Activated CD4-positive, alpha-beta T cell treated with anti-CD3 and anti-CD28 coated beads, Interleukin-2, amount 50 U/mL, for 16 hours (primary cell): ENCODE measurements at regions not wholly inside any gene's neighbourhood (a gene's known extent, or its start where the extent isn't known, plus 50 kb on each side); places are given as distances from the start of the nearest gene placed in this dataset.

Experiments used
- DNase-seq: peaks from one replicate; pipeline ENCODE4 v3.0.0-alpha.2; 2020

DNA sequence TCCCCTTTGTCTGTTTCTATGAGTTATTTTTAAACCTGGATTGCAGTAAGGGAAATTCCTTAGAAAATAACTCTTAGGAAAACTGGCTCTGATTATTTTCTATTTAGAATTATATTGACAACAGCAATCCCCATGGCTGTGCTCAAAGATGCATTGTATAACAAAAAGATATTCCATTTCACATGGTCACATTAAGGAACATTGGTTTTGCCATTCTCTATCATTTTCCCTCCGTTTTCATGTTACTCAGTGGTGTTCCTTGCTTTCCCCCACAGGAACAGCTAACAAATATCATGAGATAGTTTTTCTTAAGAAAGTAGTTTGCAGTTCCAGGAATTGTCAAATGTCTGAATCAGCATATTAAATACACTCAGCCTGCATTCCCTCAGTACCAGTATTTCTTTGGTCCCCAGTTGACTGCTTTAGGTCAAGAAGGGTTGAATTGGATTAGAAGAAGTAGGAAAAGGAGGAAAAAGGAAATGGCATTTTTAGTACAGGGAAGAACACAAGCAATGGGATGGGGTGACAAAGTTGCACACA, 436.7 kb downstream of the TNS3 start:
- DNase-seq = no peak

DNA sequence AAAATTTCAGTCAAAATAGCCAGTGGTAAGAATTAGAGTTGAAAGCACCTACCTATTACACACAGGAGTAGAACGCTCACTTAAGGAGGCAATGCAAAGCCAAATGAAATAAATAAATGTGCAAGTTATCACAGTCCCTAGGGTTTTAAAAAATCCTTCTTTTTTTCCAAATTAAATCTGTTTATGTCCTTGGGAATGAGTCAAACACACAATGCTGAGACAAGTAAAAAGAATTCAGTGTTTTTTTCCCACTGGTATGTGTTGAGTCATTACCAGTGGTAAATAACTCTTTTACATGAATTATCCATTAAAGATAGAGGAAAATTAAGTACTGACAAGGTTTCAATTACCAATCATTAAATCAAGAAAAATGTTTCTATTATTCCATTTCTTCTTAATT, 438.6 kb downstream of the TNS3 start:
- DNase-seq = no peak

DNA sequence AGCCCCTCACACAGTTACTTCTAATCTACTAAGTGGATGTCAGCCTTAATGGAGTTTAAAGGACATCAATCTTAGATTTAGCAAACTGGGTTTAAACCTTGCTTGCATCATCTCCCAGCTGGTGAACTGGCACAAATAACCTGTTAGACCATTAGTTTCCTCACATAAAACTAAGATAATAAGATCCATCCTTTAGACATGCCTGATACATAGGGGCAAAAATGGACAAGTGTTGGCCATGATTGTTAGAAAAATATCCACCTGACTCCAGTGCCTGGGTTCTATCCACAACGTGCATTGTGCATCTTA, 439.1 kb downstream of the TNS3 start:
- DNase-seq = no peak

DNA sequence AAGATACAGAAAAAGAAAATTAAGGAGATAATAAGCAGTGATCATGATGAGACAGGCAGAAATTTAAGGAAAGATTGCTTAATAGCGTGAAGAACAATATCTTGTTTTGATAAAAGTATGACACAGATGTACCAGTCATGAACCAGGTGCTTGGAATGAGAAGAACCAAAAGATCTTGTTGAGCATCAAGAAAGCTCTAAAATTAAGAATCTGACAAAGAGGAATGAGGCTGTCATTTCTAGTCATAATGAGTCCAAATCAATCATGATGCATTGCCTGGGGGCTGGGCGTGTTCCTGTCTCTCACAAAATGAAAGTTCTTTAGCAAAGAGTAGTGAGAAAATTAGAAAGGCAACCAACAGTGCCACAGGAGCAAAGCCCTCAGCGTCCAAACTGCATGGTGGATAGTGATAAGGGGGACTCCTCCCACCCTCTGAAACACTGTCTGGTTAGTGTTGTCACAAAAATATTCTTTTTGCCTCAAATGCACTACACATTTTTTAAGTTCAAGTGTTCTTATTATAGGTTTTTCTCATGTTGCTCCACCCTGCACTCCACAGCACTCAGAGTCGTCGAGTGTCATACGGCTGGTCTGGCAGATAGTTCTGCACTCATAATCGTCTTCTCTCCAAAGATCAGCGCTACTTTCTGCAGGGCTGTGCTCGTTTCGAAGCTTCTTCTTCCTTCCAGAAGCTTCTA, 439.6 kb downstream of the TNS3 start:
- DNase-seq = no peak

DNA sequence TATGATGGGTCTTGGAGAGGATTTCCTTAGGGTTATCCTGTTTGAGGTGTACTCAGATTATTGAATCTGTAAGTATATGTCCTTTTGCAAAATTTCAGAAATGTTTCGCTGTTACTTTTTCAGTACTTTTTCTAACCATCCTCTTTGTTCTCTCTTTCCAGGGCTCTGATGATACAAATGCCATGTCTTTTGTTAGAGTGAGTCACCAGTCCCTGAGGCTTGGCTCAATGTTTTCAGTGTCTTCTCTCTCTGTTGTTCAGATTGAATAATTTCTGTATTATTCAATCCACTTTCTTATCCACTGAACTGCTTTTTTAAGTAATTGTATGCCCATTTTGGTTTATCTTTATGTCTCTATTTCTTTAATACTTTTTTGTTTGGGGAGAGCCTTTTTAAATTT, 449.4 kb downstream of the TNS3 start:
- DNase-seq = no peak

DNA sequence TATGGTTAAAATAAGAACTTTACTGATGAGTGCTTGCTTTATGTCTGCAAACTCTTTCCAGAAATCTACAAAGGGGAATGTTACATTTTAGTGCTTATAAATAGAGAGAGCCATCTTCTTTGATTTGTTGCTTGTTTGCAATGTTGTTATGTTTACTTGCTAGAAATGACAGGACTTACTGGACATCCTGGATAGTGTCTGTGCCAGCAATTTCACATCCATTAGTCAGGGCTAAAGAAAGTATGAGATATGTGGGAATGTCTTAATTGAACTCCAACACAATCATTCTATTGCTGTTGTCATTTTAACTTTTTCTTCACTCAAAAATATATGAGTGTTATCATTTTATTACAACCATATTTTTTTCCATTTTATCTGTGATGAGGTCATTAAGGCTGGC, 453.2 kb downstream of the TNS3 start:
- no peak for DNase-seq

DNA sequence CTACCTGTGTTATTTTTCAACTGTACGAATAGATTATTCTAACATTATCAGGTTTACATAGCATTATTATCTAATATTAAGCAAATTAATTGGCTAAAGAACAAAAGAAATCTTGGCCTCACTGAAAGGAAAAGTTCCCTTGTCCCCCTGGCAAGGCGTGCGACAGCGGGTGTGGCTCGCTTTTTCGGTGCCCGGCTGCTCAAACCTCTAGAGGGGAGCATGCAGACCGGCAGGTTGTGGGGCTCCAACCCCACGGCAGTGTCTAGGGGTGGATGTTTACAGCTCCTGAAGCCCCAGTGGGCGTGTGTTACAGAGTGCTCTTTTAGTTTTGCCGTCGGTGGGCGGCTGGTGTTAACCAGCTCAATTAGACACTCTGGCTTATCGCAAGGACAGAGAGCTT, 456.4 kb downstream of the TNS3 start:
- DNase-seq = no peak

DNA sequence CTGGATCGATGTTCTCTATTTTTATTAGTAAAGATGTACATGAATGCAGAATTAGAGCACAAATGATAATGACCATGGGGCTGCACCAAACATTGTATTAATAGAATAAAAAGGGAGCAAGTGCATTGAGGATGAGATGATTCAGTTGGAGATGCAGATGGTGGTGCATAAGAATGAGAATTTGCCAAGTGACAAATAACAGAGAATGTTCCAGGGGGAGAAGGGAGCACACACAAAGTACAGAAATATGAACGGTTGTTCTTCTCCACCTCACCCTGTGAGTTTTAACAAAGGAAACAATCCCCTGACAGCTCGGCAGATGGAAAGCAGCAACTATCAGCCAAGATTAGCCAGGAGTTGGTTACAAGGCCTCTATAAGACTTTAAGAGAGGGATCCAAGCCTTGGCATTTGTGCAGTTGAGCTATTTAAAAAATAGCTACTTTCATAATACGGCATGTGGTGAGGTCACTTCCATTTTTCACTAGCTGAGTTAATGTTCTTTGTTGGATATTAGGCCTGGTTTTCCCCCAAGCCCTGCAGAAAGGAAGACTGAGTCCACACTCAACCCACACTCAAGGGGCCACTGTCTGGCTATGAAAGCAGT, 462.5 kb downstream of the TNS3 start:
- DNase-seq = no peak

DNA sequence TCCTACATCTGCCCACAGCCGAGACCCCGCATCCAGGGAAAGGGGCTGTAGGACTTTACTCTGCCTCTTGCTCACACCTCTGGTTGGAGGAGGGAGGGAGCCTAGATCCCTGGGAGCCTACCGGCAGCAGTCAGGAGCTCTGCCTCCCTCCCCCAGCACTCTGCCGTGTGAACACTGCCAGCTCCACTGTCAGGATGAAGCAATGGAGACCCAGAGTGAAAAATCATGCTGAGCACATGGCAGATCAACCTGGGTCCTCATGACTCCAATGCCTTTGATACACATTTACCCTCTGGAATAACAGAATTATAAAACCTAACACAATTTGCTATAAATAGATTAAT, 477.7 kb downstream of the TNS3 start:
- no peak for DNase-seq

DNA sequence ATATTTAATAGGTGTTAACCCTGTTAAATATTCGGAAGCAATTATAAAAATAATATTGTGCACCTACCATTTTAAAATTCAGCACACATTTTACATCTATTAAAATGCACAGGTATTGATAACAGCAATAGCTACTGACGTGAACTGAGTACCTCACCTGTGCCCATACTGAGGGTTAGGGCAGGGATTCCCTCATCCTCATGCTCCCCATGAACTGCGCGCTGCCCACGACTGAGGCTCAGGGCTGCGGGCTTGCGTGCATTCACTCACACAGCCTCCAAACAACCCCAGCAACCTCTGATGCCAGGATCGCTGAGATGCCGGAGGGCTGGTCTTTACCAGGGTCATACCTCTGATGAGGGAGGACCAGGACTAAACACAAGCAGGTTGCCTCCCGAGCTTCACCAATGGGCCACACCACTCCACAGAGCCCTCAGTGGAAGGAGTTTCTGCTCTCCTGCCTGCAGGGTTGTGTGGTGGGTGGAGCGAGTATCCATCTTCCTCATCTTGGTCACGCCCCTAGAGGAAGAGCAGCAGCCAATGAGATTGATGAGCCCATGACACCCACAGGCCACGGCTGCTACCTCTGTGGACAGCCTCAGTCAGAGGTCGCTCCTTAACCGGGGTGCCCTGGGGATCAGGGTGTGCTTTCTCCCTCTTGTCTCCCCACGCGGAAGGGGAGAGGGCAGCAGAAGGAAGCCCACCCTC, 478.3 kb downstream of the TNS3 start:
- DNase-seq = no peak

DNA sequence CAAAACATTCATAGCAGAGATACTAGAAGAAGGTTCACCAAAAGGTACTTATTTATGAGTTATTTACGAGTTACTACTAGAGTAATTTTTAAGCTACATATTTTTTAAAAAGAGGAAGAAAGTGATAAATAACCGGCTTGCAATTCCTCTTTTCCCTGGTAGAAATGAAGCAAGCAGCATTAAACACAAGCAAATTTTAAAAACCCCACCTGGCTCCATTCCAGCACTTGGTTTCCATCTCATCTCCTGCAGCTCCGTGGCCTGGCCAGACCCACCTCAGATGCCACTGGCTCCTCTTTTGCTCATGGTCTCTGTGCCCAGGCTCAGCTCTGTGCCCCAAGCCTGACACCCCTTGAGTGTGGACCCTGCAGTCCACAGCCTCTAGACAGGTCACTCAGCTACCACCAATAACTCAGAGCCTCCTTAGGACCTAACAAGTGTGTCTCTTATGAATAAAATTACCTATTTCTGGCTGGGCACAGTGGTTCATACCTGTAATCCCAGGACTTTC, 479.5 kb downstream of the TNS3 start:
- DNase-seq = no peak

DNA sequence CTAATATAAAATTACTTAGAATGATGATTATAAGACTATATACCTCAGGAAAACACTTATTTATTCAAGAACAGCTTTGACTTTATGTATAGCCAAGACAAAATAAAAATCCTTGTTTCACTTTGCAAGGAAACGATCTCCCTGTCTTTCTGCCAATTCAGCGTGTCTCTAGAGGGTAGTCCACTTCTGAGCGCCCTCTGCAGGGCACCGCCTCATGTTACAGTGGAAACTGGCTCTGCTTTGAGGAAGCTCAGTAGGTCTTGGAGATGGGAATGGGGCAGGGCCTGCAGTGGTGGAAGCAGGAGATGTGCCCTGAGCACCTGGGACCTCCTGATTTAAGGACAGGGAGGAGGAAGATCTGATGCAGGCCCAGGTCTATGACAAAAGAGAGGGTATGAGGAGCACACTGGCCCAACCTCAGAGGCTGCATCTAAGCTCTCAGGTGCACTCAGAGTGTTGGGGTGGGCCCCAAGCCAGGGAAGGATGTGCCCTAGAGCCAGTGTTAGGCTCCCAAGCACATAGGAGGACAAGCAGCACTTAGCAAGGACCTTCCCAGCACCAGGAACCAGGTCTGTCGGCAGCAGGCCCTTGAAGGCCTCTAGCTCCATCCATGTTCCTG, 481.0 kb downstream of the TNS3 start:
- DNase-seq = peak; percentile 9

DNA sequence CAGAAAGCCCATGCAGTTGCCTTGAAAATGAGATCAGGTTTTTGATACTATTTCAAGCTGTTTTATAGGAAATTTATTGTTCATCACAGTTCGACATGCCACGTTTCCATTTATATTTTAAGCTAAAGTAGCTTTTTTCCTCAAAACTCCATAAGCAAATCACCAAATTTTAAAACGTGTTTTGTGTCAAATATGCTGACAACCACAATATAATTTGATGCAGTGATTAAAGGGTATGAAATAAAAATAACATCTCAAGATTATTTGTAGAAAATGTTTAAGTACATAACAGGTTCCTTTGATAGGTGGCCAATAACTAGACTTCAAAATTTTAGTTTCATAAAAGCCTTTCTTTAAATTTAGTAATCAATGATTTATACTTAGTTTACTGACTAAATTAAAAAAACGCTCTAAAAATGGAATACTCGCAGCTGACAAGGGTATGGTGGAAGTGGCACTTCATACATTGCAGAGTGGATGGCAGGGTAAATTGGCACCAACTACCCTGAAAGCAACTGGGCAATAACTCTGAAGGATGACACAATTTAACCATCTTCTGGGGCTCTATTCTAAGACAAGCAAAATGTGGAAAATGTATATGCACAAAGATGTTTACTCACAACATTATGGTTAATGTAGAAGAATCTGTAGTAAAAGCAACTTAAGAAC, 481.6 kb downstream of the TNS3 start:
- DNase-seq = no peak

DNA sequence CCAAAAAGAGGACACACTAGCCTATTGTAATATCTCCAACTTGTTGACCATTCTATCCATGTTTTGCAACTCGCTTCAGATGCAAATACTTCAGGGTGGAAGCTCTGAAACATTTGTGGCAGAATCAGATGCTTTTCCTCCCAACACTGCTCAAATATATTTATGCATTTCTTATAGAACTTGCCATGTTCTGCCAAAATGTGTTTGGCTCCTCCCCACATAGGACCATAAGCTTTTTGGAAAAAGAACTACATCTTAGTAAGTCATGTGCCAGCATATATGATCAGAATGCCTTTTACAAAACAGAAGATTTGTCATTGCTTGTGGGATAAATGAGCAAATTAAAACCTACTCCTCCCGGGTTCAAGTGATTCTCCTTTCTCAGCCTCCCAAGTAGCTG, 484.5 kb downstream of the TNS3 start:
- no peak for DNase-seq

DNA sequence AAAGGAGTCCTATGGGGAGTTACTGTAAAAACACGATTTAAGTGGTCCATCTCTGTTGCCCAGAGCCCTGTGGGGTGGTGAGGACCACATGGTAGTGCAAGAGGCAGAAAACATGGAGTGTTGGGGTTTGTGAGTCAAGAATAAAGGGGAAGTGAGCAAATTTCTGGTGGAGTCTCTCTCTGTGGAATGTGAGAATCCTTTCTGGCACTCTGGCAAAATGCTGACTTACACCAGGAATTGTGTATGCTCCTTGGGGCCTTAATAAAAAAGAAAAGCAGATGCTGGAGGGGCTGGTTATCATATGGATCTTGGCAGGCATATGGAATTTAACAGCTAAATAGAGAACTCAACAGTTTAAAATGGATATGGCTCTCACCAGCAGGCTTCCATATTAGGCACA, 486.0 kb downstream of the TNS3 start:
- DNase-seq = no peak

DNA sequence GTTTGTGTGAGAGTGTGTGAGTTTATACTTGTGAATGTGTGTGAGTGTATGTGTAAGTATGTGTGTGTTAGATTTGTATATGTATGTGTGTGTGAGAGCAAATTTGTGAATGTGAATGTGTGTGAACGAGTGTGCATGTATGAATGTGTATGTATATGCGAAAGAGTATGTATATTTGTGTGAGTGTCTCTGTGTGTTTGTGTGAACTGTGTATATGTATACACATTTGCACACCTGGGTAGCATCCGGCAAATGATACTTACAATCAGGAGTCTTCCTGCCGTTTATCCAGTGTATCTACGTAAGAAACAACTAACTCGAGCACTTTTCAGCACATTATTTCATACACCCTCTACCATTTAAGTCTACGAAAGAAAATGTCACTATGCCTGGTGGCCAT, 487.4 kb downstream of the TNS3 start:
- no peak for DNase-seq

DNA sequence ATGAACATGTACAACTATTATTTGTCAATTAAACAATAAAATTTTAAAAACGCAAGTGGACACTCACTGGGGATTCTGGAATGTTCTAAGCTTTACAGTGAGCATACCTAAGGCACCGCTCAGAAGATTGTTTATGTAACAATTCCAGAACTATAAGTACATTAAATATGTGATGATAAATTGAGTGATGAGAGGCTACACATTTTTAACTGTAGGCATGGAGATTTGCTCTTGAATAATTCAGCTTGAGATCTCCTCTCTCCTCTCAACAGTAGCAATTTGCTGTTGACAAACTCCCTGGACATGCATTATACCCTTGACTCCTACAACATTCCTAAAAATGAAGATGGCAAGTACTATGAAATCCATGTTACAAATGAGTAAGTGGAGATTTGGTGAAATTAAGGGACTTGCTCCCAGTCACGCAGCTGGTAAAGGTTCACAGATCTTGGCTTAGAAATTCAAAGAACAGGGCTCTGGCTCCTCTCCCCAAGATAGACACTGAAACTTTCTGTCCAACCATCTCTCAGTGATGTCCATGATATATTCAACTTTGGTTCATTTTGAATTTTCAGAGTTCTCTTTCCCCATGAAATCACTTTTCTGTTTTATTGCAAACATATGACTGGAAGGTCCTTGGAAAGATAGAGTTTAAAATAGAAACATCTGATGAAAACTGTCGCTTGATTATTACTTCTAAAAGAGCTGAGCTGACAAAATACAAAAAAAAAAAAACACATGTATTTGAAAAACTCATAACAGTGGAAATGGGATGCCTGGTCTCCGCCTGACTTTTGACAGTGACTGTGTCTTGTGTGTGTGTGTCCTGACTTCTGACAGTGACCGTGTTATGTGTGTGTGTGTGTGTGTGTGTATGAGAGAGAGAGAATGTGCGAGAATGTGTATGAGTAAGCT, 488.3 kb downstream of the TNS3 start:
- DNase-seq = no peak

DNA sequence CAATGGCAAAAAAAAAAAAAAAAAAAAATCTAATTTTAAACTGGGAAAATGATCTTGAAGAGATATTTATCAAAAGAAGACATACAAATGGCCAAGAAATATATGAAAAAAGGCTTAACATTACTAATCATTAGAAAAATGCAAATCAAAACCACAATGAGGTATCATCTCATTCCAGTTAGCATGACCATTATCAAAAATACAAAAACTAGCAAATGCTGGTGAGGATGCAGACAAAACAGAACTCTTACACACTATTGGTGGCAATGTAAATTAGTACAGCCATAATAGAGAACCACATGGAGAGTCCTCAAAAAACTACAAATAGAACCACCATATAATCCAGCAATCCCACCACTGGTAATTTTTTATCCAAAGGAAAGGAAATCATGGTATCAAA, 489.6 kb downstream of the TNS3 start:
- DNase-seq = no peak

DNA sequence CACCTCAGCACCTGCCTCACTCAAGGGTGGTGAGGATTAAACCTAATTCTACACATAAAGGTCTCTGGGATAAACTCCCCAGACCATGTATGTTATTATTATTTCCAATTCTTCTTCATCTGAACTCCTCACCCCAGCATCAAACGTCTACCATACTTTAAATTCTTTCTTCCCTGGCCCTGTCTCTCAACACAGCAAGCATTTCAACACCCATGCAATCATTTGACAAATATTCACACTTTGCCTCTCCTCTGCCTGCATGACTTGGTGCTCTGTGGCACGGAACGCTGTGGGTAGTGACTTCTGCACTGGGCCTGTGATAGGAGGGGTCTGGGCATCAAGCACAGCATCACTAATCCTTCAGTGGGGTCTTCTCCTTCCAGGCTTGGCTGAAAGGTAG, 490.8 kb downstream of the TNS3 start:
- no peak for DNase-seq

DNA sequence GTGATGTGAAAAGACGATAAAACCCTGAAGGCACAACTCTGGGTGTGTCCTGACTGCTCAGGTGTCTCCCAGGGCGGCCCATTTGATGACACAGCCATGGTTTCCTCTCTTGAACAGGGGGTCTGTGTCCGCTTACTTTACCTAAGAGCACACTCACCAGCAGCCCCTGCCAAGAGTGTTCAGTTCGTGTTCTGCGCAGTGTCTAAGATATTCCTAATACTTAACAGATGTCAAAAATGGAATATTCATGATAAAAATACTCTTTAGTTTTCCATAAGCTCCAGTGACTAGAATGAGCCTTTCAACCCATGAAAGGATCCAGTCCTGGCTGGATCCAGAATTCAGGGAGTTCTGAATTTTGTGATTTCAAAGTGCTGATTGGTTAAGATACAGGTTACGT, 492.4 kb downstream of the TNS3 start:
- no peak for DNase-seq

DNA sequence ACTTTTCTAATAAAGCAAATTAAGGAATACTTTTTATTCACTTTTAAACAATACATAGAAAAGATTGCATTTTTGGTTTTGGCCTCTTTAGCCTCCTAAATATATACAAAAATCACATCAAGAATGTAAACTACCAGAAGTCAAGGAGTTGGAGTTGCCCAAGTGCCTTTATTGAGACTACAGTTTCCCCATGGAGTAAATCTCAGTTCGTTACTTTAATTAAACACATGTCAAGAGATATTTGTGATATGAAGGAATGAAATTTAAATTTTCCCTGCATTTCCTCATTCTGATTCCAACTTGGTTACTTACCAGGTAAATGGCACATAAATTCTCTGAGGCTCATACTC, 492.9 kb downstream of the TNS3 start:
- no peak for DNase-seq

DNA sequence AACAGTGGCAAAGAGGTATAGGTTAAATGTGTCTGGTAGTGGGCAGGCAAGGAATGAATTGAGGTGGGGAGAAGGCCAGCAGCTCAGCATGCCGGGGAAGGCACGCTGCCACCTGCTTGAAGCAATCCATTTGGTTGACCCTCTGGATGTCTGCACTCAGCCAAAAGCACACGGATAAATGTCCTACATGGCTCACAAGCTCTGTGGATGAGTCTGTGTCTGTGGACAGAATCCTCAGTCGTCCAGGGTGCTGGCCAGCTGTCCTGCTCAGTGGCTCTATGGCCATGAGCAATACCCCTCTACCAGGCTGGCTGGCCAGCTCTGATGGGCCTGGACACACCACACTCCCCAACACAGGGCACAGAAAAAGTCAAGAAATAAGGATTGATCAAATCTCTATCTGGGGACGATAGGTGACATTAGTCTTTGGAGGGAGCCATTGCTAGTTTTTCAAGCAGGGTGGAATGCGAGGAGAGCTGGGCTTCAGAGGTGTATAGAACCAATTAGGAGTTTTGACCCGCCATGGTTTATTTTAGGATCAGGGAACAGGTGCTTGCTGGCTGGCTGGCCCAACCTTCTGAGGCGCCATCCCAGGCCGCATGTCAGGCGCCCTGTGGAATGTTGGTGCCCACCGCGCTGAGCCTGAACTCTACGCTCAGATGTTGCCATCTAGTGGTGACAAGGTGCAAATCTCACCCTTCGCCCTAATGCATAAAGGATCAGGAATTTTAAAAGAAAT, 493.4 kb downstream of the TNS3 start:
- DNase-seq = peak; percentile 21
